Vagina (tissue), 2 donors: ENCODE measurements at regions not wholly inside any gene's neighbourhood (a gene's known extent, or its start where the extent isn't known, plus 50 kb on each side); places are given as distances from the start of the nearest gene placed in this dataset.

Experiments used
- POLR2AphosphoS5 ChIP-seq, 2 donors: sonication (generic); formaldehyde crosslinking; IDR thresholded peaks; one replicate each; pipeline ENCODE4 v1.9.0; 2017; ENCODE audit warnings: antibody characterized with exemption in 2 of 2, mild to moderate bottlenecking in 2 of 2, low read depth in 1 of 2; ENCODE audit not compliant: insufficient read depth in 1 of 2
- TF ChIP-seq, protein P1 (sequence below), 3 experiments: fragments of 450-650 bp in 2 of 3; fragments of 200-600 bp in 1 of 3; sonication (generic) in 1 of 3; IDR thresholded peaks; one replicate each; pipeline ENCODE4 v1.5.1; 2017 to 2019; ENCODE audit warnings: antibody characterized with exemption in 3 of 3, mild to moderate bottlenecking in 2 of 3, moderate library complexity in 2 of 3

DNA sequence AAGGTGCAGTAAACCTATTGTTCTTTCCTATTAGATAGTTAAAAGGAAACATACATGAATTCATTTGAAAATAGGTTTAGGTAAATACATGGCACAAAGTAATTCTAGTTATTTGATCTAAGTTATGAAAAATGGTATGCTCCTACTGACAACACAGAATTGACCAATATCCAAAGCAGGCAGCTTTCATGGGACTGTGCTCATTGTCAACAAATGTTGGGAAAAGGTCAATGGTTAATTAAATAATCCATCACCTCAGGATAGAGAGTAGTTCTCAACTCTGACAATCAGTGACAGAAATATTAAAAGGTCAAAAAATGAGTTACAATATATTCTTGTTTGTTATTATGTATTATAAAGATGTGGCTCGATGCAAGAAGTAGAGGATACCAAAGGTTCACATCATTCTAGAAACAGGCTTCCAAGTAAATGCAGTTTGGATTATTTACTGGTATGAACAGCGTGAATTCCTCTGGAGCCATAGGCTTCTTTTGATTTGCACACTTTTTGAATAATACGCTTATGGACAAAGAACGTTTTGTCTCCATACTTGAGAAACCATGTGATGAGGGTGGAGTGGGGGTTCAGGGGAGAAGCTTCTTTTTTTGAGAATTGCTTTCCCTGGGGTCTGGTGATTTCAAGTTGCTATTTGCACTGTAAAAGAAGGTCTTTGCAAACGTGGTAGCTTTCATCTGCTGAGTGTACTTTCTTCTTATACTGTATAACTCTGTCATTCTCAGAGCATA is 422.0 kb upstream of the ZEB2 start:
- TF ChIP-seq, protein P1, sequence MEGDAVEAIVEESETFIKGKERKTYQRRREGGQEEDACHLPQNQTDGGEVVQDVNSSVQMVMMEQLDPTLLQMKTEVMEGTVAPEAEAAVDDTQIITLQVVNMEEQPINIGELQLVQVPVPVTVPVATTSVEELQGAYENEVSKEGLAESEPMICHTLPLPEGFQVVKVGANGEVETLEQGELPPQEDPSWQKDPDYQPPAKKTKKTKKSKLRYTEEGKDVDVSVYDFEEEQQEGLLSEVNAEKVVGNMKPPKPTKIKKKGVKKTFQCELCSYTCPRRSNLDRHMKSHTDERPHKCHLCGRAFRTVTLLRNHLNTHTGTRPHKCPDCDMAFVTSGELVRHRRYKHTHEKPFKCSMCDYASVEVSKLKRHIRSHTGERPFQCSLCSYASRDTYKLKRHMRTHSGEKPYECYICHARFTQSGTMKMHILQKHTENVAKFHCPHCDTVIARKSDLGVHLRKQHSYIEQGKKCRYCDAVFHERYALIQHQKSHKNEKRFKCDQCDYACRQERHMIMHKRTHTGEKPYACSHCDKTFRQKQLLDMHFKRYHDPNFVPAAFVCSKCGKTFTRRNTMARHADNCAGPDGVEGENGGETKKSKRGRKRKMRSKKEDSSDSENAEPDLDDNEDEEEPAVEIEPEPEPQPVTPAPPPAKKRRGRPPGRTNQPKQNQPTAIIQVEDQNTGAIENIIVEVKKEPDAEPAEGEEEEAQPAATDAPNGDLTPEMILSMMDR (IDR thresholded peaks at IDR 0.05), result no peak
- TF ChIP-seq POLR2AphosphoS5 (IDR thresholded peaks at IDR 0.05; ENCODE audit: insufficient read depth in 1 of 2, low read depth in 1 of 2), result no peak
